H1 (cell line): ENCODE measurements at regions not wholly inside any gene's neighbourhood (a gene's known extent, or its start where the extent isn't known, plus 50 kb on each side); places are given as distances from the start of the nearest gene placed in this dataset.

Experiments
- EZH2 ChIP-seq: fragments of 200-600 bp; sonication (generic); IDR thresholded peaks from 2 replicates; pipeline ENCODE4 v1.7.1; 2012; ENCODE audit warnings: low read depth, mild to moderate bottlenecking, moderate library complexity, low read length, inconsistent platforms; ENCODE audit not compliant: severe bottlenecking
- GABPA ChIP-seq: IDR thresholded peaks from 2 replicates; pipeline ENCODE4 v1.6.1; 2011; ENCODE audit warnings: mild to moderate bottlenecking, low read length, moderate library complexity, borderline replicate concordance; ENCODE audit not compliant: insufficient read depth
- JUND ChIP-seq: IDR thresholded peaks from 2 replicates; pipeline ENCODE4 v1.6.1; 2011; ENCODE audit warnings: mild to moderate bottlenecking, improper control_type of control experiment, low read length
- POLR2A ChIP-seq, 2 experiments: IDR thresholded peaks; 1 replicate in 1 of 2; 2 replicates in 1 of 2; pipeline ENCODE4 v1.6.1; 2011; ENCODE audit warnings: low read depth in 2 of 2, low read length in 2 of 2, mild to moderate bottlenecking in 2 of 2; ENCODE audit errors: control extremely low read depth in 1 of 2
- POLR2AphosphoS5 ChIP-seq: IDR thresholded peaks from 2 replicates; pipeline ENCODE4 v1.6.1; 2011; ENCODE audit warnings: low read depth, low read length
- TAF1 ChIP-seq: IDR thresholded peaks from 2 replicates; pipeline ENCODE4 v1.6.1; 2011; ENCODE audit warnings: mild to moderate bottlenecking, low read depth, low read length
- YY1 ChIP-seq: IDR thresholded peaks from 2 replicates; pipeline ENCODE4 v1.6.1; 2011; ENCODE audit warnings: low read depth, mild to moderate bottlenecking, low read length
- TF ChIP-seq, protein P1 (sequence below), 3 experiments: IDR thresholded peaks; 1 replicate in 2 of 3; 2 replicates in 1 of 3; pipeline versions ENCODE4 v1.5.1 to v1.6.1; 2011; ENCODE audit warnings: low read length in 3 of 3, mild to moderate bottlenecking in 3 of 3, inconsistent platforms in 2 of 3, low read depth in 1 of 3, moderate library complexity in 1 of 3; ENCODE audit not compliant: insufficient read depth in 1 of 3; ENCODE audit errors: control extremely low read depth in 1 of 3

- TF ChIP-seq POLR2A (IDR thresholded peaks at IDR 0.05; ENCODE audit: control extremely low read depth in 1 of 2, low read depth in 2 of 2, low read length in 2 of 2), result no peak
- TF ChIP-seq POLR2AphosphoS5, result no peak
- no peak for TF ChIP-seq JUND
- no peak for TF ChIP-seq YY1
- TF ChIP-seq, protein P1, sequence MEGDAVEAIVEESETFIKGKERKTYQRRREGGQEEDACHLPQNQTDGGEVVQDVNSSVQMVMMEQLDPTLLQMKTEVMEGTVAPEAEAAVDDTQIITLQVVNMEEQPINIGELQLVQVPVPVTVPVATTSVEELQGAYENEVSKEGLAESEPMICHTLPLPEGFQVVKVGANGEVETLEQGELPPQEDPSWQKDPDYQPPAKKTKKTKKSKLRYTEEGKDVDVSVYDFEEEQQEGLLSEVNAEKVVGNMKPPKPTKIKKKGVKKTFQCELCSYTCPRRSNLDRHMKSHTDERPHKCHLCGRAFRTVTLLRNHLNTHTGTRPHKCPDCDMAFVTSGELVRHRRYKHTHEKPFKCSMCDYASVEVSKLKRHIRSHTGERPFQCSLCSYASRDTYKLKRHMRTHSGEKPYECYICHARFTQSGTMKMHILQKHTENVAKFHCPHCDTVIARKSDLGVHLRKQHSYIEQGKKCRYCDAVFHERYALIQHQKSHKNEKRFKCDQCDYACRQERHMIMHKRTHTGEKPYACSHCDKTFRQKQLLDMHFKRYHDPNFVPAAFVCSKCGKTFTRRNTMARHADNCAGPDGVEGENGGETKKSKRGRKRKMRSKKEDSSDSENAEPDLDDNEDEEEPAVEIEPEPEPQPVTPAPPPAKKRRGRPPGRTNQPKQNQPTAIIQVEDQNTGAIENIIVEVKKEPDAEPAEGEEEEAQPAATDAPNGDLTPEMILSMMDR (IDR thresholded peaks at IDR 0.05; ENCODE audit: control extremely low read depth in 1 of 3, insufficient read depth in 1 of 3, low read depth in 1 of 3, low read length in 3 of 3), result no peak
- TF ChIP-seq GABPA, result no peak
- no peak for TF ChIP-seq TAF1
- TF ChIP-seq EZH2, result no peak
Observed at GRCh38 chr12:19822476-19822875, 383.2 kb downstream of the AEBP2 start.
